A673 (cell line): ENCODE measurements at regions not wholly inside any gene's neighbourhood (a gene's known extent, or its start where the extent isn't known, plus 50 kb on each side); places are given as distances from the start of the nearest gene placed in this dataset.

Experiments used
- CTCF ChIP-seq: fragments of 300-800, 200-600 bp; sonication (generic); conservative IDR thresholded peaks from 2 replicates; pipeline ENCODE4 v1.5.1; 2017; ENCODE audit warnings: low read depth, mild to moderate bottlenecking, antibody characterized with exemption, low read length, moderate library complexity, mixed read lengths
- EZH2 ChIP-seq: fragments of 200-600 bp; sonication (generic); IDR thresholded peaks from 2 replicates; pipeline ENCODE4 v1.6.1; 2017; ENCODE audit warnings: borderline replicate concordance, low read depth, mild to moderate bottlenecking, mixed read lengths, antibody characterized with exemption, low read length; ENCODE audit not compliant: poor library complexity, severe bottlenecking

GRCh38 chr10:53536322-53536721 is 763.7 kb upstream of the MBL2 start:
- TF ChIP-seq CTCF (no peak), EZH2 (no peak)
